Karpas-422 (cell line): ENCODE measurements at regions not wholly inside any gene's neighbourhood (a gene's known extent, or its start where the extent isn't known, plus 50 kb on each side); places are given as distances from the start of the nearest gene placed in this dataset.
"Not testable (repeated sequence)": the region's sequence is repeated elsewhere in the genome, so short reads cannot be mapped to it uniquely, and the experiment has no call there.

ENCODE experiments used
- DNase-seq: peaks from one replicate; pipeline ENCODE4 v3.0.0-alpha.2; 2015
- H2AFZ ChIP-seq: fragments of 200-600 bp; sonication (generic); 2 replicates; pipeline ENCODE4 v1.6.1; 2014; ENCODE audit warnings: antibody characterized with exemption, low read length, mixed read lengths
- H3K27ac ChIP-seq: fragments of 200-600 bp; sonication (generic); 2 replicates; pipeline ENCODE4 v1.5.1; 2014; ENCODE audit warnings: mild to moderate bottlenecking, low read length, moderate library complexity
- H3K27me3 ChIP-seq: fragments of 200-600 bp; sonication (generic); 2 replicates; pipeline ENCODE4 v1.6.1; 2014; ENCODE audit warnings: low read length, mixed read lengths
- H3K36me3 ChIP-seq: fragments of 200-600 bp; sonication (generic); 2 replicates; pipeline ENCODE4 v1.6.1; 2014; ENCODE audit warnings: low read length, mixed read lengths; ENCODE audit not compliant: insufficient read depth
- H3K4me1 ChIP-seq: fragments of 200-600 bp; sonication (generic); 2 replicates; pipeline ENCODE4 v1.6.1; 2014; ENCODE audit warnings: mild to moderate bottlenecking, low read length, mixed read lengths
- H3K4me2 ChIP-seq: fragments of 200-600 bp; sonication (generic); 2 replicates; pipeline ENCODE4 v1.6.1; 2014; ENCODE audit warnings: low read length, low read depth, mild to moderate bottlenecking; ENCODE audit not compliant: poor library complexity, severe bottlenecking
- H3K4me3 ChIP-seq: fragments of 200-600 bp; sonication (generic); 2 replicates; pipeline ENCODE4 v1.5.1; 2014; ENCODE audit warnings: mild to moderate bottlenecking, antibody characterized with exemption, low read length, mixed read lengths
- H3K79me2 ChIP-seq: fragments of 200-600 bp; sonication (generic); 2 replicates; pipeline ENCODE4 v1.6.1; 2014; ENCODE audit warnings: mild to moderate bottlenecking, low read length, mixed read lengths
- H3K9ac ChIP-seq: fragments of 200-600 bp; sonication (generic); 2 replicates; pipeline ENCODE4 v1.6.0; 2014; ENCODE audit warnings: low read length
- H3K9me2 ChIP-seq: fragments of 200-600 bp; sonication (generic), shearing (Covaris generic); replicated peaks from 2 replicates; pipeline ENCODE4 v1.6.0; 2014; ENCODE audit warnings: mild to moderate bottlenecking, low read length, moderate library complexity; ENCODE audit not compliant: insufficient read depth
- H3K9me3 ChIP-seq: fragments of 300-700, 200-600 bp; sonication (generic); 2 replicates; pipeline ENCODE4 v1.6.1; 2014; ENCODE audit warnings: low read length, mixed read lengths
- H4K20me1 ChIP-seq: fragments of 200-600 bp; sonication (generic); 2 replicates; pipeline ENCODE4 v1.6.1; 2014; ENCODE audit warnings: mild to moderate bottlenecking, antibody characterized with exemption, low read length, low read depth; ENCODE audit not compliant: insufficient read depth

GRCh38 chr3:165667676-165668075 lies 169.5 kb downstream of the BCHE start:
- Histone ChIP-seq H3K79me2 (no peaks in the 10 kb centered on the region), H3K4me2 (no peak overlapping the region), H3K36me3 (no peaks in the 10 kb centered on the region), H3K4me3 (no peak overlapping the region), H3K9me2 (no peaks in the 10 kb centered on the region), H3K27me3 (no peaks in the 10 kb centered on the region), H3K9me3 (peaks cover 11% of the 10 kb centered on the region), H3K4me1 (no peaks in the 10 kb centered on the region), H2AFZ (no peak overlapping the region), H3K9ac (no peak overlapping the region), H4K20me1 (no peaks in the 10 kb centered on the region), H3K27ac (no peak overlapping the region)
- DNase-seq = no peak

DNA sequence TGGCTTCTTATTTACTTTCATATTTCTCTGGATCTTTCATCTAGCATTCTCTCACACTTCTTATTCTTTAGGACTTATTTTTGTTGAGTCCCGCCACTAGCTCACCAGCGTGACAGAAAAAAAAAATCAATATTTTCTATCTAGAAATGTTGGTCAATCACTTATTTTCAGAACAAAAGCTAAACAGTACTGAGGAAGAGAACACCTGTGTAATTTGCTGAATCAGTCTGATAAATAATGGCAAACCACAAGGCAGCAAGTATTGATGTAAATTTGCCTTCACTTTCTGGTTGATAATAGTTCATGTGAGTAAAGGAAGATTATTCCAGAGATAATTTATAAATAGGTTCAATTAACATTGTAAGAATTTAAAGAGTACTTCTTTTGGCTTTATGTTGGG lies 179.2 kb downstream of the BCHE start:
- Histone ChIP-seq H3K9ac (no peak overlapping the region), H3K9me2 (no peaks in the 10 kb centered on the region), H3K4me3 (no peak overlapping the region), H3K4me2 (no peak overlapping the region), H3K36me3 (no peaks in the 10 kb centered on the region), H3K9me3 (peaks cover 15% of the 10 kb centered on the region; the same call in 1 of the 2 replicates), H3K79me2 (no peaks in the 10 kb centered on the region), H2AFZ (no peak overlapping the region), H3K4me1 (no peaks in the 10 kb centered on the region), H4K20me1 (no peaks in the 10 kb centered on the region), H3K27me3 (no peaks in the 10 kb centered on the region), H3K27ac (no peak overlapping the region)
- no peak for DNase-seq

DNA sequence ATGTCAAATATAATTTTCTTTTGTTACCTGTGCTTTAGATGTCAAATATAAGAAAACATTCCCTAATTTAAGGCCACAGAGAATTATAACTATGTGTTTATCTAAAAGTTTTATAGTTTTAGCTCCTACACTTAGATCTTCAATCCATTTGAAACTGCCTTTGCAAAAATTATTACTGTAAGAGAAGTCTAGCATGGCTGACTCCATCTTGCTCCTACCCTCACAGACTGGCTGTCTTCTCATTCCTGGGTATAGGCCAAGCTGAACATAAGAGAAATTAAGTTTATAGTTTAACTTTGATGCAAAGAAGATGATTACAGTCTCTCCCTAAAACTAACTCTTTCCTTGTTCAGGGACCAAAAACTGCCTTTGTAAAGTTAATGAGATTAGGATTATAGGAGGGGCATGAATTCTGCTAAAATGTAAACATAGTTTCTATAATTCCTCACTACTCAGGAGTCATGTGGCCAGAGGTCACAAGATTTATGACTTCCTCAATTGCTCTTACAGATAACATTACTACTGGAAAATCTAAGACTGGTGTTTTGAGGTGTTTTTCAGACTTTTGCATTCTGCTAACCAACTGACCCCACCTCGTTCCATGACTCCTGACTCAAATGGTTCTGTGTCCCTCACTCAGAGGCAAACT lies 184.0 kb downstream of the BCHE start:
- no peak overlapping the region for H2AFZ ChIP-seq
- no peak for DNase-seq
- H3K4me2 ChIP-seq = no peak overlapping the region
- no peaks in the 10 kb centered on the region for H4K20me1 ChIP-seq
- H3K36me3 ChIP-seq = no peaks in the 10 kb centered on the region
- H3K9me3 ChIP-seq = peaks cover 12% of the 10 kb centered on the region; the same call in 1 of the 2 replicates
- no peak overlapping the region for H3K9ac ChIP-seq
- H3K9me2 ChIP-seq = no peaks in the 10 kb centered on the region
- H3K79me2 ChIP-seq = no peaks in the 10 kb centered on the region
- no peak overlapping the region for H3K4me3 ChIP-seq
- no peaks in the 10 kb centered on the region for H3K4me1 ChIP-seq
- H3K27ac ChIP-seq = no peak overlapping the region
- no peaks in the 10 kb centered on the region for H3K27me3 ChIP-seq

DNA sequence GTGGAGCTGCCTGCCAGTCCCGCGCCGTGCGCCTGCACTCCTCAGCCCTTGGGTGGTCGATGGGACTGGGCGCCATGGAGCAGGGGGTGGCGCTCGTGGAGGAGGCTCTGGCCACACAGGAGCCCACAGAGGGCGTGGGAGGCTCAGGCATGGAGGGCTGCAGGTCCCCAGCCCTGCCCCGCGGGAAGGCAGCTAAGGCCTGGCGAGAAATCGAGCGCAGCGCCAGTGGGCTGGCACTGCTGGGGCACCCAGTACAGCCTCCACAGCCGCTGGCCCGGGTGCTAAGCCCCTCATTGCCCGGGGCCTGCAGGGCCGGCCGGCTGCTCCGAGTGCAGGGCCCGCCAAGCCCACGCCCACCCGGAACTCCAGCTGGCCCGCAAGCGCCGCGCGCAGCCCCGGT lies 187.9 kb downstream of the BCHE start:
- H3K4me3 ChIP-seq, H3K27me3 ChIP-seq, H3K36me3 ChIP-seq, H4K20me1 ChIP-seq, H3K9me2 ChIP-seq, H3K9ac ChIP-seq, H3K9me3 ChIP-seq, H2AFZ ChIP-seq, H3K27ac ChIP-seq, DNase-seq, H3K4me2 ChIP-seq, H3K4me1 ChIP-seq, H3K79me2 ChIP-seq: not testable (repeated sequence)

- Histone ChIP-seq H3K27me3 (no peaks in the 10 kb centered on the region), H3K9ac (no peak overlapping the region), H3K4me2 (no peak overlapping the region), H3K36me3 (no peaks in the 10 kb centered on the region), H3K27ac (no peak overlapping the region), H3K9me3 (peaks cover 18% of the 10 kb centered on the region), H3K4me1 (no peaks in the 10 kb centered on the region), H4K20me1 (no peaks in the 10 kb centered on the region), H2AFZ (no peak overlapping the region), H3K4me3 (no peak overlapping the region), H3K79me2 (no peaks in the 10 kb centered on the region), H3K9me2 (no peaks in the 10 kb centered on the region)
- no peak for DNase-seq
These were observed 192.0 kb downstream of the BCHE start for GRCh38 chr3:165645191-165645590.

DNA sequence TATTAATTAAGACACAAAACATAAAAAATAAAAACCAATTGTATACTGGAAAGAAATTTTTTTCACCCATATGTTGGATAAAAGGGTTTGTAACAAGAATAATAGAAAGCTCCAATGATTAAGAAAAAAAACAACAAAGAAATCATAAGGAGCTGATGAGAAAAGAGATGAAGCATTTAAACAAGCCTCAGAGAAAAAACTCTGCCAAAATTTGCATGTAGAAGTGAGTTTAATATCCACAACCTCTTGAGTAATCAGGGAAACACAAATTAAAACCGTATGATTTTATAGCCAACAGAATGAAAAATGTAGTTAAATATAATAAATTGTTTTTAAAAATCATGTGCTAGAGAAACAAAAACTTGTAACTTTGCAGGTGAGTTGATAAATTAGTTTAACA lies 192.9 kb downstream of the BCHE start:
- no peaks in the 10 kb centered on the region for H3K79me2 ChIP-seq
- no peaks in the 10 kb centered on the region for H4K20me1 ChIP-seq
- H2AFZ ChIP-seq = no peak overlapping the region
- no peak overlapping the region for H3K27ac ChIP-seq
- no peak overlapping the region for H3K4me3 ChIP-seq
- H3K4me1 ChIP-seq = no peaks in the 10 kb centered on the region
- H3K9me3 ChIP-seq = peaks cover 18% of the 10 kb centered on the region
- no peak for DNase-seq
- no peak overlapping the region for H3K9ac ChIP-seq
- H3K4me2 ChIP-seq = no peak overlapping the region
- H3K9me2 ChIP-seq = no peaks in the 10 kb centered on the region
- no peaks in the 10 kb centered on the region for H3K27me3 ChIP-seq
- H3K36me3 ChIP-seq = no peaks in the 10 kb centered on the region

DNA sequence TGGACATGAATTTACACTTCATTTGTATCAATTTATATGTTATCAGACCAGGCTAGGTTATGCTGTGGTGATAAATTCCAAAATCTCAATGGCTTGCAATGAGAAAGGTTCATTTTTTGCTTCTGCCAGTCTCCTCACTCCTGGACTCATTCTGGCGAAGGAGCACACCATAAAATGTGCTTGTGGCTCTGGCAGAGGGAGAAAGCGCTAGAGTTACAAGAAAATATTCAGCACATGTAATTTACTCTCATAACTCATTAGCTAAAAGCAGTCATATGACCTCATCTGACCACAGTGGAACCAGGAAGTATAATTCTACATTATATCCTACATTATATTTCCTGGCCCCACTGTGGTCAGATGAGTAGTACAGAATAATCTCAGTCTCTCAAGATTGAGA lies 193.8 kb downstream of the BCHE start:
- Histone ChIP-seq H4K20me1 (no peaks in the 10 kb centered on the region), H3K36me3 (no peaks in the 10 kb centered on the region), H3K4me2 (no peak overlapping the region), H3K9me2 (no peaks in the 10 kb centered on the region), H3K9ac (no peak overlapping the region), H3K79me2 (no peaks in the 10 kb centered on the region), H3K27me3 (no peaks in the 10 kb centered on the region), H3K4me3 (no peak overlapping the region), H3K27ac (no peak overlapping the region), H3K4me1 (no peaks in the 10 kb centered on the region), H2AFZ (no peak overlapping the region), H3K9me3 (peaks cover 18% of the 10 kb centered on the region)
- DNase-seq = no peak

DNA sequence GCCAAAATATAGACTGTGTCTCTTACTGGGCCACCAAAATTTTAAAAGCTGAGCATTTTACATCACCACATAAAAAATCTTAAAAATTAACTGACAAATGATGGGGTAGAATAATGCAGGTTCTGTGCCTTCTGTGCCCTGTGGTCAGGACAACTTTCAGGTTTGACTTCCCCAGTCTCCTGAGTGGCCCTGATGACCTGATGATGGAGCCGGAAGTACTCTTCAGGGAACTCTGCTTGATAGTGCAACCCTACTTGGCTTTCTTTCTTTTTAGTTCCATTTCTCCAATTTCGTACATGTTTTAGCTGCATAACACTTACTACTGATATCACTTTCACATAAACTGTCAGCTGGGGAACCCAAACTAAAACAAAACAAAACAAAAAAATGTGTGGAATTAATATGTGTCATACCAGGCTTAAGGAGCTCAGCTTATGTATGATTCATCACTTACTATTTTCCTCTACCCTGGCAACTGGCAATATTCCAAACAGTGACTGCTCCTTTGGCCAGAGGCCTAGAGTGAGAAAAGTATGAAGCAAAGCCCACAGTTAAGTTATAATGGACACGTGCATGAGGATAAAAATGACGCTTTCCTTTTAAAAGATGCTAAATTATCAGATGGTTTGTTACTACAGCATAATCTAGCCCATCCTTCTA lies 194.3 kb downstream of the BCHE start:
- H3K4me2 ChIP-seq = no peak overlapping the region
- H4K20me1 ChIP-seq = no peaks in the 10 kb centered on the region
- no peaks in the 10 kb centered on the region for H3K4me1 ChIP-seq
- H3K4me3 ChIP-seq = no peak overlapping the region
- H3K9me2 ChIP-seq = no peaks in the 10 kb centered on the region
- H3K9me3 ChIP-seq = peaks cover 22% of the 10 kb centered on the region
- no peaks in the 10 kb centered on the region for H3K36me3 ChIP-seq
- no peak overlapping the region for H3K27ac ChIP-seq
- no peak overlapping the region for H3K9ac ChIP-seq
- no peak overlapping the region for H2AFZ ChIP-seq
- H3K79me2 ChIP-seq = no peaks in the 10 kb centered on the region
- no peak for DNase-seq
- no peaks in the 10 kb centered on the region for H3K27me3 ChIP-seq
